A549 (cell line): ENCODE measurements at regions not wholly inside any gene's neighbourhood (a gene's known extent, or its start where the extent isn't known, plus 50 kb on each side); places are given as distances from the start of the nearest gene placed in this dataset.

ENCODE experiments used
- ATAC-seq, 2 experiments: fragments of 200-7000 bp in 1 of 2; fragments of >200 bp in 1 of 2; cut with Nextera tagmentation in 1 of 2; cut with Tn5 transposase in 1 of 2; 3 replicates each; pipeline versions ENCODE4 v1.8.0 to v1.9.1; 2018 to 2020; ENCODE audit warnings: mild to moderate bottlenecking in 1 of 2, moderate library complexity in 1 of 2
- CTCF ChIA-PET: fragments of 300-600 bp; sonication (Branson Sonifier 250); formaldehyde crosslinking; extraction: SDS; loops from one replicate; lab custom pipeline; 2021; ENCODE audit warnings: antibody characterized with exemption, inconsistent platforms; lab: Yijun Ruan, JAX
- POLR2A ChIA-PET: fragments of 350-600 bp; formaldehyde crosslinking; extraction: SDS; loops from one replicate; lab custom pipeline; 2021; ENCODE audit warnings: antibody characterized with exemption, inconsistent platforms; lab: Yijun Ruan, JAX
- DNase-seq, 2 experiments: peaks; one replicate each; pipeline versions ENCODE4 v3.0.0 to v3.0.0-alpha.2; 2011 to 2016; ENCODE audit warnings: low read depth in 1 of 2, low spot score in 1 of 2
- FAIRE-seq: peaks from 2 replicates; lab custom pipeline; 2011; peaks lifted over from hg19 to GRCh38; lab: Jason Lieb, UNC
- H3K27ac ChIP-seq, 2 experiments: fragments of >200 bp; sonication (Bioruptor Twin); formaldehyde crosslinking; 3 replicates each; pipeline ENCODE4 v1.5.1; 2016 to 2017
- H3K4me1 ChIP-seq: fragments of >200 bp; sonication (Bioruptor Twin); formaldehyde crosslinking; 3 replicates; pipeline ENCODE4 v1.6.1; 2016
- H3K4me2 ChIP-seq: fragments of >200 bp; sonication (Bioruptor Twin); formaldehyde crosslinking; 3 replicates; pipeline ENCODE4 v1.6.1; 2016
- H3K4me3 ChIP-seq: fragments of >200 bp; sonication (Bioruptor Twin); formaldehyde crosslinking; 3 replicates; pipeline ENCODE4 v1.5.1; 2016
- H3K9me3 ChIP-seq: fragments of >200 bp; sonication (Bioruptor Twin); formaldehyde crosslinking; 3 replicates; pipeline ENCODE4 v1.6.1; 2016
- CBX2 ChIP-seq: fragments of 200-600 bp; sonication (generic); IDR thresholded peaks from 2 replicates; pipeline ENCODE4 v1.6.1; 2016; ENCODE audit warnings: low read depth, mild to moderate bottlenecking, borderline replicate concordance
- CBX8 ChIP-seq: fragments of 200-600 bp; sonication (generic); IDR thresholded peaks from 2 replicates; pipeline ENCODE4 v1.6.1; 2016
- CHD2 ChIP-seq: fragments of 150-350 bp; IDR thresholded peaks from 2 replicates; pipeline ENCODE4 v1.6.1; 2014; ENCODE audit warnings: low read length; ENCODE audit not compliant: partially characterized antibody
- CHD4 ChIP-seq: fragments of 200-600 bp; sonication (generic); IDR thresholded peaks from 2 replicates; pipeline ENCODE4 v1.6.1; 2016; ENCODE audit warnings: antibody characterized with exemption, mild to moderate bottlenecking, borderline replicate concordance
- CTCF ChIP-seq: fragments of >200 bp; sonication (Bioruptor Twin); formaldehyde crosslinking; IDR thresholded peaks from 3 replicates; pipeline ENCODE4 v1.5.1; 2016
- EHF ChIP-seq: fragments of 250-450 bp; sonication (Bioruptor Pico); IDR thresholded peaks from 2 replicates; pipeline ENCODE4 v1.5.0; 2020; ENCODE audit warnings: mild to moderate bottlenecking
- FOSB ChIP-seq: fragments of 250-450 bp; sonication (Bioruptor Pico); IDR thresholded peaks from 2 replicates; pipeline ENCODE4 v1.5.0; 2020; ENCODE audit warnings: mild to moderate bottlenecking, moderate library complexity
- FOXS1 ChIP-seq: fragments of 250-450 bp; sonication (Bioruptor Pico); IDR thresholded peaks from 2 replicates; pipeline ENCODE4 v1.5.0; 2020; ENCODE audit warnings: mild to moderate bottlenecking, moderate library complexity
- HES2 ChIP-seq: fragments of >200 bp; sonication (Bioruptor Twin); formaldehyde crosslinking; IDR thresholded peaks from 2 replicates; pipeline ENCODE4 v1.6.1; 2016
- HOXB13 ChIP-seq: fragments of 250-450 bp; sonication (Bioruptor Pico); IDR thresholded peaks from 2 replicates; pipeline ENCODE4 v1.5.0; 2020; ENCODE audit warnings: low read depth, mild to moderate bottlenecking, moderate library complexity
- JUN ChIP-seq, 2 experiments: fragments of >200 bp; sonication (Bioruptor Twin); formaldehyde crosslinking; IDR thresholded peaks; 2 replicates in 1 of 2; 3 replicates in 1 of 2; pipeline ENCODE4 v1.6.1; 2016 to 2017
- MAFK ChIP-seq: fragments of 450-650 bp; IDR thresholded peaks from 2 replicates; pipeline ENCODE4 v1.6.1; 2014; ENCODE audit not compliant: partially characterized antibody
- MAZ ChIP-seq: fragments of 150-350 bp; IDR thresholded peaks from 2 replicates; pipeline ENCODE4 v1.6.1; 2014; ENCODE audit warnings: antibody characterized with exemption, low read depth, low read length, borderline replicate concordance
- NPAS2 ChIP-seq: fragments of 250-450 bp; sonication (Bioruptor Pico); IDR thresholded peaks from 2 replicates; pipeline ENCODE4 v1.8.0; 2022; ENCODE audit warnings: mild to moderate bottlenecking, moderate library complexity, borderline replicate concordance
- PBX3 ChIP-seq: IDR thresholded peaks from 2 replicates; pipeline ENCODE4 v1.6.1; 2012
- PHF8 ChIP-seq: fragments of 200-600 bp; sonication (generic); IDR thresholded peaks from 2 replicates; pipeline ENCODE4 v1.6.1; 2016; ENCODE audit warnings: low read depth, mild to moderate bottlenecking, antibody characterized with exemption, moderate library complexity, borderline replicate concordance
- POLR2A ChIP-seq: IDR thresholded peaks from 2 replicates; pipeline ENCODE4 v1.6.1; 2012; ENCODE audit warnings: mild to moderate bottlenecking, low read length
- RAD21 ChIP-seq, 2 experiments: fragments of >200 bp in 1 of 2; sonication (Bioruptor Twin) in 1 of 2; formaldehyde crosslinking in 1 of 2; IDR thresholded peaks in 1 of 2; conservative IDR thresholded peaks in 1 of 2; 2 replicates in 1 of 2; 3 replicates in 1 of 2; pipeline ENCODE4 v1.6.1; 2012 to 2018; ENCODE audit warnings: inconsistent platforms in 1 of 2
- RARB ChIP-seq: fragments of 250-450 bp; sonication (Bioruptor Pico); IDR thresholded peaks from 2 replicates; pipeline ENCODE4 v1.8.0; 2021; ENCODE audit warnings: mild to moderate bottlenecking, moderate library complexity
- TP53 ChIP-seq: fragments of 250-450 bp; sonication (Bioruptor Pico); IDR thresholded peaks from 2 replicates; pipeline ENCODE4 v1.5.0; 2021; ENCODE audit warnings: mild to moderate bottlenecking, moderate library complexity
- ZFP36 ChIP-seq: fragments of 450-650 bp; IDR thresholded peaks from 2 replicates; pipeline ENCODE4 v1.6.1; 2014; ENCODE audit warnings: borderline replicate concordance; ENCODE audit not compliant: partially characterized antibody
- ZSCAN20 ChIP-seq: fragments of 250-450 bp; sonication (Bioruptor Pico); IDR thresholded peaks from 2 replicates; pipeline ENCODE4 v1.8.0; 2022; ENCODE audit warnings: mild to moderate bottlenecking, moderate library complexity
- WGBS: methylation state at CpG from one replicate; pipeline ENCODE4 v1.1.6; 2017; ENCODE audit errors: missing lambda C conversion rate; 5-methylcytosine and 5-hydroxymethylcytosine counted together
- TF ChIP-seq, protein P1 (sequence below): fragments of >200 bp; sonication (Bioruptor Twin); formaldehyde crosslinking; IDR thresholded peaks from 3 replicates; pipeline ENCODE4 v1.6.1; 2016
- TF ChIP-seq, protein P2 (sequence below): IDR thresholded peaks from 2 replicates; pipeline ENCODE4 v1.6.1; 2012; ENCODE audit warnings: low read depth, borderline replicate concordance

DNA sequence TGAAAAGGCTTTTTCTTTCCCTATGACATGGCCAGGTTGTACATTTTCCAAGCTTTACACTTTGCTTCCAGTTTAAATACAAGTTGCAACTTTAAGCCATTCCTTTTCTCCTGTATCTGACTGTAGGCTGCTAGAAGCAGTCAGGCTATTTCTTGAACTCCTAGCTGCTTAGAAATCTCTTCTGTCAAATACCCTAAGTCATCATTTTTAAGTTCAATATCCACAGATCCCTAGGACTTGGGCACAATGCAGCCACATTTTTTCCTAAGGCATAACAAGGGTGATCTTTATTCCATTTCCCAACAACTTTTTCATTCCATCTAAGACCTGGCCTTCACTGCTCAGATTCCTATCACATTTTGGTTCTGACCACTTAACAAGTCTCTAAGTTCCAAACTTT lies 142.7 kb upstream of the TUBA3C start:
- DNase-seq (no peak), ATAC-seq (no peak), FAIRE-seq (no peak)
- no peak overlapping the region for H3K4me2 ChIP-seq
- CTCF ChIA-PET, result interaction anchor here (1.6 kb wide), 1 partner anchor 9 kb away, joined by 4 read pairs; no protein-coding TSS in a partner anchor
- TF ChIP-seq, protein P1, sequence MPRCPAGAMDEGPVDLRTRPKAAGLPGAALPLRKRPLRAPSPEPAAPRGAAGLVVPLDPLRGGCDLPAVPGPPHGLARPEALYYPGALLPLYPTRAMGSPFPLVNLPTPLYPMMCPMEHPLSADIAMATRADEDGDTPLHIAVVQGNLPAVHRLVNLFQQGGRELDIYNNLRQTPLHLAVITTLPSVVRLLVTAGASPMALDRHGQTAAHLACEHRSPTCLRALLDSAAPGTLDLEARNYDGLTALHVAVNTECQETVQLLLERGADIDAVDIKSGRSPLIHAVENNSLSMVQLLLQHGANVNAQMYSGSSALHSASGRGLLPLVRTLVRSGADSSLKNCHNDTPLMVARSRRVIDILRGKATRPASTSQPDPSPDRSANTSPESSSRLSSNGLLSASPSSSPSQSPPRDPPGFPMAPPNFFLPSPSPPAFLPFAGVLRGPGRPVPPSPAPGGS, result no peak
- TF ChIP-seq MAFK (peak; percentile 39), CHD2 (no peak)
- H3K4me1 ChIP-seq, result no peaks in the 10 kb centered on the region
- POLR2A ChIA-PET, result no interaction called here
- H3K4me3 ChIP-seq, result no peak overlapping the region
- no peak overlapping the region for H3K27ac ChIP-seq
- no peaks in the 10 kb centered on the region for H3K9me3 ChIP-seq

DNA sequence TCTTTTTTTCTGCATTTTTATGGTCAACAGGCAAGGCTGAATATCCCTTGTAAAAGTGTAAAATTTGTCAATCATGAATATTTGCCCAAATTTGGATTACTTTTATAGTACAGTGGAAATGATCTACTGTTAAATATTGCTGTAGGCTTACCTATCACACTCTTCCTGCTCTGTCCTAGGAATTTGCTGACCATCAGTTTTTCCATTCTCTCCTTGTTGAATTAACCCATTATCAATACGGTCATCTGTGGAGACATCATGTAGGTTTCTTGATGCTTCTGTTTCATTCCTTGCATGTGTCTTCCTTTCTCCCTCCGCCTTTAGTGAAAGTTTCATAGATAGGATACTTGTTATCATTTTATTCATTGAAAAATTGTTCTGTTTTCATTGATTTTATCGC lies 139.6 kb upstream of the TUBA3C start:
- TF ChIP-seq ZSCAN20 (CRISPR knock-in tag) (no peak), RAD21 (conservative IDR thresholded peaks at IDR 0.05 in 1 of 2, IDR thresholded peaks at IDR 0.05 in 1 of 2) (no peak), POLR2A (no peak), FOSB (CRISPR knock-in tag) (no peak), HOXB13 (CRISPR knock-in tag) (no peak), CHD4 (no peak), NPAS2 (no peak), PBX3 (no peak)
- POLR2A ChIA-PET, result no interaction called here
- FAIRE-seq, result no peak

GRCh38 chr13:19305434-19305833 lies 123.8 kb upstream of the TUBA3C start:
- no peaks in the 10 kb centered on the region for H3K4me1 ChIP-seq
- ATAC-seq (no peak), DNase-seq (no peak), FAIRE-seq (no peak)
- no peaks in the 10 kb centered on the region for H3K9me3 ChIP-seq
- no peak for TF ChIP-seq HES2
- no peak for TF ChIP-seq CTCF
- no peak for TF ChIP-seq POLR2A
- H3K27ac ChIP-seq, result no peak overlapping the region
- ChIA-PET CTCF (no interaction called here), POLR2A (no interaction called here)
- 24% methylated on average over 15 of the region's 17 CpGs for WGBS
- H3K4me3 ChIP-seq, result no peak overlapping the region
- no peak overlapping the region for H3K4me2 ChIP-seq

More for the DNA sequence above, 139.6 kb upstream of the TUBA3C start:
- Histone ChIP-seq H3K4me3 (no peak overlapping the region), H3K9me3 (no peaks in the 10 kb centered on the region), H3K27ac (no peak overlapping the region), H3K4me1 (no peaks in the 10 kb centered on the region), H3K4me2 (no peak overlapping the region)
- CTCF ChIA-PET, result no interaction called here
- no peak for ATAC-seq
- no peak for DNase-seq
- 4% methylated on average over 3 of the region's 3 CpGs for WGBS

DNA sequence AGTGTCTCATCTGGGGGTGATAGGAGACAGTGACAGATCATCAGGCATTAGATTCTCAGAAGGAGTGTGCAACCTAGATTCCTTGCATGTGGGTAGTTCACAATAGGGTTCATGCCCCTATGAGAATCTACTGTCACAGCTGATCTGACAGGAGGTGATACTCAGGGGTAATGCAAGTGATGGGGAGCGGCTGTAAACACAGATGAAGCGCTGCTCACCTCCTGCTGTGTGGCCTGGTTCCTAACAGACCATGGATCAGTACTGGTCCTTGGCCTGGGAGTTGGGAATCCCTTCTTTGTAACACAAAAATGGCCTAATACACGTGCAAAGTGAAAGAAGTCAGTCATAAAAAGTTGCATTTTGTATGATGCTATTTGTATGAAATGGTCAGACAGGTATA lies 107.6 kb upstream of the TUBA3C start:
- CTCF ChIA-PET, result no interaction called here
- no peak overlapping the region for H3K27ac ChIP-seq
- POLR2A ChIA-PET, result no interaction called here
- H3K4me2 ChIP-seq, result no peak overlapping the region
- DNase-seq (no peak), FAIRE-seq (no peak), ATAC-seq (no peak)
- no peaks in the 10 kb centered on the region for H3K9me3 ChIP-seq
- no peak overlapping the region for H3K4me3 ChIP-seq
- 8% methylated on average over 1 of the region's 3 CpGs for WGBS
- no peaks in the 10 kb centered on the region for H3K4me1 ChIP-seq
- TF ChIP-seq RARB (CRISPR knock-in tag) (no peak), EHF (CRISPR knock-in tag) (no peak), FOSB (CRISPR knock-in tag) (no peak), MAZ (no peak), NPAS2 (no peak), ZFP36 (no peak), JUN (IDR thresholded peaks at IDR 0.05) (no peak), CBX2 (no peak), RAD21 (conservative IDR thresholded peaks at IDR 0.05 in 1 of 2, IDR thresholded peaks at IDR 0.05 in 1 of 2) (no peak), ZSCAN20 (CRISPR knock-in tag) (no peak), PHF8 (no peak), TP53 (CRISPR knock-in tag) (no peak), CBX8 (no peak), FOXS1 (CRISPR knock-in tag) (no peak)
- TF ChIP-seq, protein P2, sequence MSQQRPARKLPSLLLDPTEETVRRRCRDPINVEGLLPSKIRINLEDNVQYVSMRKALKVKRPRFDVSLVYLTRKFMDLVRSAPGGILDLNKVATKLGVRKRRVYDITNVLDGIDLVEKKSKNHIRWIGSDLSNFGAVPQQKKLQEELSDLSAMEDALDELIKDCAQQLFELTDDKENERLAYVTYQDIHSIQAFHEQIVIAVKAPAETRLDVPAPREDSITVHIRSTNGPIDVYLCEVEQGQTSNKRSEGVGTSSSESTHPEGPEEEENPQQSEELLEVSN, result no peak
